CD14-positive monocyte (primary cell): ENCODE measurements at regions not wholly inside any gene's neighbourhood (a gene's known extent, or its start where the extent isn't known, plus 50 kb on each side); places are given as distances from the start of the nearest gene placed in this dataset.
"Not testable (repeated sequence)": the region's sequence is repeated elsewhere in the genome, so short reads cannot be mapped to it uniquely, and the experiment has no call there.

Experiments
- DNase-seq, 3 donors: peaks; one replicate each; pipeline ENCODE4 v3.0.0-alpha.2; 2011 to 2022
- H2AFZ ChIP-seq: 2 replicates; pipeline ENCODE4 v1.6.0; 2012; ENCODE audit warnings: mild to moderate bottlenecking, low read depth, low read length, inconsistent platforms; ENCODE audit not compliant: insufficient read depth, poor library complexity, severe bottlenecking
- H3K27ac ChIP-seq, 2 donors: 1 replicate in 1 of 2; 2 replicates in 1 of 2; pipeline ENCODE4 v1.5.1; 2012 to 2013; ENCODE audit warnings: low read length in 2 of 2, control low read depth in 1 of 2, inconsistent platforms in 1 of 2, low read depth in 1 of 2, mild to moderate bottlenecking in 1 of 2
- H3K27me3 ChIP-seq, 2 donors: one replicate each; pipeline versions ENCODE4 v1.6.0 to v1.6.1; 2011 to 2013; ENCODE audit warnings: low read length in 2 of 2; ENCODE audit not compliant: control insufficient read depth in 2 of 2, insufficient read depth in 2 of 2
- H3K36me3 ChIP-seq, 2 donors: replicated peaks in 1 of 2; 1 replicate in 1 of 2; 2 replicates in 1 of 2; pipeline versions ENCODE4 v1.5.1 to v1.6.1; 2012 to 2013; ENCODE audit warnings: low read length in 2 of 2, control low read depth in 1 of 2, inconsistent platforms in 1 of 2, mild to moderate bottlenecking in 1 of 2; ENCODE audit not compliant: insufficient read depth in 2 of 2, control insufficient read depth in 1 of 2
- H3K4me1 ChIP-seq, 2 donors: 1 replicate in 1 of 2; 2 replicates in 1 of 2; pipeline versions ENCODE4 v1.5.1 to v1.6.1; 2012 to 2013; ENCODE audit warnings: low read length in 2 of 2, control low read depth in 1 of 2, inconsistent platforms in 1 of 2, mild to moderate bottlenecking in 1 of 2, moderate library complexity in 1 of 2; ENCODE audit not compliant: insufficient read depth in 2 of 2, control insufficient read depth in 1 of 2
- H3K4me2 ChIP-seq: replicated peaks from 2 replicates; pipeline ENCODE3; 2012; ENCODE audit warnings: low read length, moderate library complexity, mild to moderate bottlenecking; ENCODE audit not compliant: poor library complexity, severe bottlenecking; ENCODE audit errors: extremely low read depth
- H3K4me3 ChIP-seq, 3 experiments: fragments of 200-600 bp in 1 of 3; sonication (generic) in 1 of 3; replicated peaks in 1 of 3; 1 replicate in 2 of 3; 2 replicates in 1 of 3; pipeline ENCODE4 v1.5.1; 2011 to 2013; ENCODE audit warnings: low read length in 3 of 3, mild to moderate bottlenecking in 3 of 3, control low read depth in 2 of 3, low read depth in 2 of 3, inconsistent platforms in 1 of 3, moderate library complexity in 1 of 3
- H3K79me2 ChIP-seq: 2 replicates; pipeline ENCODE4 v1.6.0; 2012; ENCODE audit warnings: mild to moderate bottlenecking, control low read depth, inconsistent platforms, low read length, moderate library complexity; ENCODE audit not compliant: insufficient read depth
- H3K9ac ChIP-seq: 2 replicates; pipeline ENCODE4 v1.6.0; 2017; ENCODE audit warnings: low read length, mild to moderate bottlenecking; ENCODE audit not compliant: insufficient read depth, poor library complexity, severe bottlenecking
- H3K9me3 ChIP-seq, 2 donors: replicated peaks in 1 of 2; 1 replicate in 1 of 2; 2 replicates in 1 of 2; pipeline versions ENCODE4 v1.5.1 to v1.6.1; 2012 to 2013; ENCODE audit warnings: low read length in 2 of 2, control low read depth in 1 of 2; ENCODE audit not compliant: control insufficient read depth in 1 of 2, insufficient read depth in 1 of 2
- H4K20me1 ChIP-seq: 2 replicates; pipeline ENCODE4 v1.6.0; 2012; ENCODE audit warnings: mild to moderate bottlenecking, low read length, control low read depth, moderate library complexity; ENCODE audit not compliant: insufficient read depth
- H3K27ac Mint-ChIP-seq, 7 donors: one replicate each; pipeline ENCODE4 v1.8.0; 2020; ENCODE audit warnings: mild to moderate bottlenecking in 7 of 7, mixed read lengths in 7 of 7, moderate library complexity in 6 of 7, inconsistent platforms in 2 of 7
- H3K27me3 Mint-ChIP-seq, 3 donors: one replicate each; pipeline ENCODE4 v1.8.0; 2021 to 2022; ENCODE audit warnings: low read depth in 3 of 3, mild to moderate bottlenecking in 3 of 3, mixed read lengths in 3 of 3, moderate library complexity in 3 of 3, inconsistent platforms in 1 of 3
- H3K36me3 Mint-ChIP-seq, 2 donors: one replicate each; pipeline ENCODE4 v1.8.0; 2020; ENCODE audit warnings: mixed read lengths in 2 of 2, inconsistent platforms in 1 of 2, mild to moderate bottlenecking in 1 of 2
- H3K4me1 Mint-ChIP-seq: one replicate; pipeline ENCODE4 v1.8.0; 2020; ENCODE audit warnings: mild to moderate bottlenecking, mixed read lengths
- H3K4me3 Mint-ChIP-seq, 2 donors: one replicate each; pipeline ENCODE4 v1.8.0; 2020; ENCODE audit warnings: mild to moderate bottlenecking in 2 of 2, mixed read lengths in 2 of 2, moderate library complexity in 1 of 2
- H3K9me3 Mint-ChIP-seq, 7 donors: one replicate each; pipeline ENCODE4 v1.8.0; 2020 to 2022; ENCODE audit warnings: mixed read lengths in 7 of 7, mild to moderate bottlenecking in 6 of 7, moderate library complexity in 6 of 7, inconsistent platforms in 2 of 7
- WGBS: methylation state at CpG from one replicate; pipeline ENCODE4 v1.1.5; 2013; ENCODE audit warnings: missing lambda C conversion rate; ENCODE audit not compliant: insufficient coverage; 5-methylcytosine and 5-hydroxymethylcytosine counted together
- intact Hi-C, 2 donors: fragments of 100-400 bp; cut with micrococcal nuclease; formaldehyde crosslinking; loops; one replicate each; pipeline versions ENCODE4 v1.15.0 to v1.15.1; 2023
- TF ChIP-seq, protein P1 (sequence below): fragments of 200-600 bp; IDR thresholded peaks from one replicate; pipeline ENCODE4 v1.8.0; 2022; ENCODE audit warnings: antibody characterized with exemption, mild to moderate bottlenecking

DNA sequence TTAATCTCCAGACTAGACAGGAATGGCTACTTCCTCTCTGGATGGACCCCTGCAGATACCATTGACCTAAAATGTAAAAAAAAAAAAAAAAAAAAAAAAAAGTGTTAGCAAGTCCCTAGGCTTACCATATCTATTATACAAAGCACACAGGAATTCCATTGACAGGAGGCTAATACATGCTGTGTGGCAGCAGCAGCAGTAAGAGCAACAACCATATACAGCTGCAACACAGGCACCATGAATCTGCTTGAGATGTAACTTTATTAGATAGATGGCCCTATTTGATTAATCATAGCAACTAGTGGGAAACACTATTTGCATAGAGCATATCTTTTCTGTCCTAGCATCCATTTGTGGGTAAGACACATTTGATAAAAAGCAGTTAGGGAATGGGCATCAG, 1447.1 kb downstream of the FAM181B start:
- no peaks in the 10 kb centered on the region for H3K36me3 ChIP-seq
- no peaks in the 10 kb centered on the region for H3K79me2 ChIP-seq
- no peak overlapping the region for H3K9ac ChIP-seq
- no peak for DNase-seq
- no peaks in the 10 kb centered on the region for H3K4me1 ChIP-seq
- H3K4me1 Mint-ChIP-seq = no peaks in the 10 kb centered on the region
- no peaks in the 10 kb centered on the region for H4K20me1 ChIP-seq
- H2AFZ ChIP-seq = no peak overlapping the region
- H3K27ac Mint-ChIP-seq = no peak overlapping the region
- peaks cover 0 to under 1% (median 0%) of the 10 kb centered on the region in 3 donors for H3K27me3 Mint-ChIP-seq
- TF ChIP-seq, protein P1, sequence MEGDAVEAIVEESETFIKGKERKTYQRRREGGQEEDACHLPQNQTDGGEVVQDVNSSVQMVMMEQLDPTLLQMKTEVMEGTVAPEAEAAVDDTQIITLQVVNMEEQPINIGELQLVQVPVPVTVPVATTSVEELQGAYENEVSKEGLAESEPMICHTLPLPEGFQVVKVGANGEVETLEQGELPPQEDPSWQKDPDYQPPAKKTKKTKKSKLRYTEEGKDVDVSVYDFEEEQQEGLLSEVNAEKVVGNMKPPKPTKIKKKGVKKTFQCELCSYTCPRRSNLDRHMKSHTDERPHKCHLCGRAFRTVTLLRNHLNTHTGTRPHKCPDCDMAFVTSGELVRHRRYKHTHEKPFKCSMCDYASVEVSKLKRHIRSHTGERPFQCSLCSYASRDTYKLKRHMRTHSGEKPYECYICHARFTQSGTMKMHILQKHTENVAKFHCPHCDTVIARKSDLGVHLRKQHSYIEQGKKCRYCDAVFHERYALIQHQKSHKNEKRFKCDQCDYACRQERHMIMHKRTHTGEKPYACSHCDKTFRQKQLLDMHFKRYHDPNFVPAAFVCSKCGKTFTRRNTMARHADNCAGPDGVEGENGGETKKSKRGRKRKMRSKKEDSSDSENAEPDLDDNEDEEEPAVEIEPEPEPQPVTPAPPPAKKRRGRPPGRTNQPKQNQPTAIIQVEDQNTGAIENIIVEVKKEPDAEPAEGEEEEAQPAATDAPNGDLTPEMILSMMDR = no peak
- no peaks in the 10 kb centered on the region for H3K27me3 ChIP-seq
- H3K27ac ChIP-seq = no peak overlapping the region
- peaks cover 8 to 12% of the 10 kb centered on the region in 2 donors for H3K9me3 ChIP-seq
- intact Hi-C loops = no loop called here
- no peak overlapping the region for H3K4me3 Mint-ChIP-seq
- no peak overlapping the region for H3K4me3 ChIP-seq
- no peak overlapping the region for H3K4me2 ChIP-seq
- no peaks in the 10 kb centered on the region for H3K36me3 Mint-ChIP-seq
- H3K9me3 Mint-ChIP-seq = peaks cover 3 to 16% (median 6%) of the 10 kb centered on the region in 7 donors

DNA sequence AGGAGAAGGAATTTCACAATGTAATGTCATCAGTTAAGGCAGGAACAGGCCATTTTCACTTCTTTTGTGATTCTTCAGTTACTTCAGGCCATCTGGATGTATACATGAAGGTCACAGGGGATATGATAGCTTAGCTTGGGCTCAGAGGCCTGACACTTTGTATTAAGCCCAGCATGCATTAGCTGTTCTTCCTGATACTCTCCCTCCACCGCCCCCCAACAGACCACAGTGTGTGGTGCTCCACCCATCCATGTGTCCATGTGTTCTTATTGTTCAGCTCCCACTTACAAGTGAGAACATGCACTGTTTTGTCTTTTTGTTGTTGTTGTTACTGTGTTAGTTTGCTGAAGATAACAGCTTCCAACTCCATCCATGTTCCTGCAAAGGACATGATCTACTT, 1453.4 kb downstream of the FAM181B start:
- H4K20me1 ChIP-seq, H3K4me1 ChIP-seq, H3K4me2 ChIP-seq, H3K36me3 Mint-ChIP-seq, H3K27me3 ChIP-seq, intact Hi-C loops, H3K4me3 Mint-ChIP-seq, H2AFZ ChIP-seq, H3K79me2 ChIP-seq, H3K27ac ChIP-seq, H3K27ac Mint-ChIP-seq, H3K9ac ChIP-seq, H3K4me1 Mint-ChIP-seq, DNase-seq, H3K4me3 ChIP-seq, H3K36me3 ChIP-seq, H3K27me3 Mint-ChIP-seq: not testable (repeated sequence)
- WGBS = 100% methylated on average over 1 of the region's 1 CpG
- H3K9me3 ChIP-seq = peaks cover 8 to 13% of the 10 kb centered on the region in 2 donors
- peaks cover 3 to 19% (median 7%) of the 10 kb centered on the region in 7 donors for H3K9me3 Mint-ChIP-seq
